Astrocyte (in vitro differentiated cells and primary cell): ENCODE measurements at regions not wholly inside any gene's neighbourhood (a gene's known extent, or its start where the extent isn't known, plus 50 kb on each side); places are given as distances from the start of the nearest gene placed in this dataset.

Experiments used
- EZH2 ChIP-seq: IDR thresholded peaks from 2 replicates; pipeline ENCODE4 v1.6.1; 2012; ENCODE audit warnings: mild to moderate bottlenecking, low read length, inconsistent platforms; ENCODE audit not compliant: insufficient read depth
- TF ChIP-seq, protein P1 (sequence below): IDR thresholded peaks from 2 replicates; pipeline ENCODE4 v1.5.1; 2011; ENCODE audit warnings: low read depth, mild to moderate bottlenecking, inconsistent platforms, low read length, moderate library complexity; ENCODE audit not compliant: insufficient read depth

- TF ChIP-seq, protein P1, sequence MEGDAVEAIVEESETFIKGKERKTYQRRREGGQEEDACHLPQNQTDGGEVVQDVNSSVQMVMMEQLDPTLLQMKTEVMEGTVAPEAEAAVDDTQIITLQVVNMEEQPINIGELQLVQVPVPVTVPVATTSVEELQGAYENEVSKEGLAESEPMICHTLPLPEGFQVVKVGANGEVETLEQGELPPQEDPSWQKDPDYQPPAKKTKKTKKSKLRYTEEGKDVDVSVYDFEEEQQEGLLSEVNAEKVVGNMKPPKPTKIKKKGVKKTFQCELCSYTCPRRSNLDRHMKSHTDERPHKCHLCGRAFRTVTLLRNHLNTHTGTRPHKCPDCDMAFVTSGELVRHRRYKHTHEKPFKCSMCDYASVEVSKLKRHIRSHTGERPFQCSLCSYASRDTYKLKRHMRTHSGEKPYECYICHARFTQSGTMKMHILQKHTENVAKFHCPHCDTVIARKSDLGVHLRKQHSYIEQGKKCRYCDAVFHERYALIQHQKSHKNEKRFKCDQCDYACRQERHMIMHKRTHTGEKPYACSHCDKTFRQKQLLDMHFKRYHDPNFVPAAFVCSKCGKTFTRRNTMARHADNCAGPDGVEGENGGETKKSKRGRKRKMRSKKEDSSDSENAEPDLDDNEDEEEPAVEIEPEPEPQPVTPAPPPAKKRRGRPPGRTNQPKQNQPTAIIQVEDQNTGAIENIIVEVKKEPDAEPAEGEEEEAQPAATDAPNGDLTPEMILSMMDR = no peak
- no peak for TF ChIP-seq EZH2
Measured at GRCh38 chr9:81381694-81382093, 307.7 kb downstream of the TLE1 start.
